ENCODE measurements at regions not wholly inside any gene's neighbourhood (a gene's known extent, or its start where the extent isn't known, plus 50 kb on each side); places are given as distances from the start of the nearest gene placed in this dataset.

GRCh38 chr20:52422574-52423336 lies 231.2 kb upstream of the ZFP64 start:
- TF ChIP-seq CTCF (conservative IDR thresholded peaks at IDR 0.05 in 1 of 2, IDR thresholded peaks at IDR 0.05 in 1 of 2; ENCODE audit: low read depth in 1 of 2, low read length in 2 of 2) (no peak), EZH2 (IDR thresholded peaks at IDR 0.05; ENCODE audit: low read length, missing control alignments) (no peak)
